ENCODE measurements at regions not wholly inside any gene's neighbourhood (a gene's known extent, or its start where the extent isn't known, plus 50 kb on each side); places are given as distances from the start of the nearest gene placed in this dataset.

- no TSS peak for BruUV-seq (replicated peaks)
- 6% methylated on average over 7 of the region's 8 CpGs for WGBS (ENCODE audit: insufficient coverage, low coverage, missing lambda C conversion rate)
These were observed 225.3 kb upstream of the HDAC4 start for GRCh38 chr2:239625971-239626734.

More at GRCh38 chr2:239625971-239626734, 225.3 kb upstream of the HDAC4 start:
- Histone ChIP-seq H3K9ac (ENCODE audit: insufficient read depth in 1 of 2, low read depth in 2 of 2, low read length in 2 of 2) (no peak overlapping the region), H3K9me3 (replicated peaks; ENCODE audit: control insufficient read depth, insufficient read depth, low read depth, low read length) (no peaks in the 10 kb centered on the region), H3K4me3 (no peak overlapping the region), H4K20me1 (replicated peaks; ENCODE audit: control insufficient read depth, insufficient read depth, low read length) (no peaks in the 10 kb centered on the region), H2AFZ (ENCODE audit: low read depth, low read length) (no peak overlapping the region), H3K27me3 (ENCODE audit: control insufficient read depth in 2 of 2, insufficient read depth in 2 of 2, low read length in 2 of 2) (peaks cover 0 to 18% of the 10 kb centered on the region in 2 experiments; a peak in 2 of 5 replicates), H3K79me2 (ENCODE audit: control insufficient read depth, insufficient read depth, low read length) (no peaks in the 10 kb centered on the region), H3K27ac (ENCODE audit: extremely low read depth, low read depth, low read length) (no peak overlapping the region), H3K4me1 (replicated peaks in 1 of 2; ENCODE audit: control insufficient read depth in 2 of 2, insufficient read depth in 2 of 2, low read length in 2 of 2) (no peaks in the 10 kb centered on the region), H3K36me3 (ENCODE audit: control insufficient read depth, insufficient read depth, low read length) (no peaks in the 10 kb centered on the region), H3K4me2 (ENCODE audit: insufficient read depth, low read length) (no peak overlapping the region), H3K9me1 (ENCODE audit: control insufficient read depth, insufficient read depth, low read length) (no peaks in the 10 kb centered on the region)
- ChIA-PET POLR2A (interaction anchor here (0.6 to 0.7 kb wide), 2 partner anchors 9 to 14 kb away, joined by 3 read pairs; no protein-coding TSS in a partner anchor), CTCF (ENCODE audit: low intra/inter-chr PET ratio) (interaction anchor here (0.6 kb wide), 1 partner anchor 36 kb away, joined by 3 read pairs; no protein-coding TSS in a partner anchor)
- TF ChIP-seq CEBPB (tag; IDR thresholded peaks at IDR 0.05), result no peak
- TF ChIP-seq ZNF140 (CRISPR knock-in tag; IDR thresholded peaks at IDR 0.05), result no peak
- no peak for TF ChIP-seq NBN (IDR thresholded peaks at IDR 0.05; ENCODE audit: low read depth)
- no peak for TF ChIP-seq TEAD2 (tag; IDR thresholded peaks at IDR 0.05)
- TF ChIP-seq ZBTB40 (IDR thresholded peaks at IDR 0.05), result peak; percentile 84
- TF ChIP-seq ZBTB40 (CRISPR knock-in tag; IDR thresholded peaks at IDR 0.05), result peak; percentile 20; the same call in 1 of the 2 replicates
- in situ Hi-C loops (cut with MboI), result no loop called here
- intact Hi-C loops (cut with micrococcal nuclease), result no loop called here
- DNase-seq (ENCODE audit: extremely low read depth in 1 of 4, low spot score in 3 of 4), result no peak
- FAIRE-seq, result no peak
- ATAC-seq, result no peak
